Stomach smooth muscle (tissue), 2 donors: ENCODE measurements at regions not wholly inside any gene's neighbourhood (a gene's known extent, or its start where the extent isn't known, plus 50 kb on each side); places are given as distances from the start of the nearest gene placed in this dataset.
"Not testable (repeated sequence)": the region's sequence is repeated elsewhere in the genome, so short reads cannot be mapped to it uniquely, and the experiment has no call there.

Experiments
- H3K27ac ChIP-seq: one replicate; pipeline ENCODE4 v1.7.0; 2013; ENCODE audit warnings: mild to moderate bottlenecking, low read length, inconsistent platforms
- H3K27me3 ChIP-seq, 2 donors: one replicate each; pipeline ENCODE4 v1.7.0; 2013; ENCODE audit warnings: low read length in 2 of 2; ENCODE audit not compliant: insufficient read depth in 2 of 2, control insufficient read depth in 1 of 2
- H3K36me3 ChIP-seq, 2 donors: one replicate each; pipeline ENCODE4 v1.7.0; 2013; ENCODE audit warnings: low read length in 2 of 2; ENCODE audit not compliant: control insufficient read depth in 2 of 2, insufficient read depth in 2 of 2
- H3K4me1 ChIP-seq: one replicate; pipeline ENCODE4 v1.7.0; 2013; ENCODE audit warnings: low read length; ENCODE audit not compliant: control insufficient read depth, insufficient read depth
- H3K4me3 ChIP-seq, 2 donors: one replicate each; pipeline ENCODE4 v1.7.0; 2013; ENCODE audit warnings: low read length in 2 of 2
- H3K9ac ChIP-seq, 2 donors: one replicate each; pipeline ENCODE4 v1.7.0; 2013; ENCODE audit warnings: low read length in 2 of 2, mild to moderate bottlenecking in 1 of 2
- H3K9me3 ChIP-seq, 2 donors: one replicate each; pipeline ENCODE4 v1.7.0; 2013; ENCODE audit warnings: low read length in 2 of 2; ENCODE audit not compliant: control insufficient read depth in 2 of 2
- donor health status: healthy.
- donor health status: Pancreatic carcinoma.

GRCh38 chr20:52011093-52011492 lies 180.5 kb downstream of the ZFP64 start:
- Histone ChIP-seq H3K36me3 (no peaks in the 10 kb centered on the region), H3K9ac (no peak overlapping the region), H3K9me3 (peaks cover 4 to 13% of the 10 kb centered on the region in 2 donors), H3K4me3 (no peak overlapping the region), H3K27ac (no peak overlapping the region), H3K4me1 (no peaks in the 10 kb centered on the region), H3K27me3 (no peaks in the 10 kb centered on the region)

- Histone ChIP-seq H3K27ac (no peak overlapping the region), H3K27me3 (no peaks in the 10 kb centered on the region), H3K4me1 (no peaks in the 10 kb centered on the region), H3K9me3 (peaks cover 4 to 13% of the 10 kb centered on the region in 2 donors), H3K4me3 (no peak overlapping the region), H3K9ac (no peak overlapping the region), H3K36me3 (no peaks in the 10 kb centered on the region)
Observed at GRCh38 chr20:52010541-52010940, 181.0 kb downstream of the ZFP64 start.

- Histone ChIP-seq H3K36me3 (no peaks in the 10 kb centered on the region), H3K27ac (no peak overlapping the region), H3K27me3 (no peaks in the 10 kb centered on the region), H3K4me3 (no peak overlapping the region), H3K4me1 (no peaks in the 10 kb centered on the region), H3K9me3 (peaks cover 4 to 13% of the 10 kb centered on the region in 2 donors), H3K9ac (no peak overlapping the region)
Observed at GRCh38 chr20:52008874-52009273, 182.7 kb downstream of the ZFP64 start.

- Histone ChIP-seq H3K9ac (no peak overlapping the region), H3K4me1 (no peaks in the 10 kb centered on the region), H3K27ac (no peak overlapping the region), H3K4me3 (no peak overlapping the region), H3K36me3 (no peaks in the 10 kb centered on the region), H3K9me3 (no peaks in the 10 kb centered on the region), H3K27me3 (peaks cover 0 to 2% of the 10 kb centered on the region in 2 donors)
Observed at GRCh38 chr20:52004715-52005114, 186.9 kb downstream of the ZFP64 start.

- Histone ChIP-seq H3K9ac (no peak overlapping the region), H3K27me3 (peaks cover 0 to 2% of the 10 kb centered on the region in 2 donors), H3K27ac (no peak overlapping the region), H3K4me3 (no peak overlapping the region), H3K4me1 (no peaks in the 10 kb centered on the region), H3K36me3 (no peaks in the 10 kb centered on the region), H3K9me3 (no peaks in the 10 kb centered on the region)
Observed at GRCh38 chr20:52004018-52004417, 187.6 kb downstream of the ZFP64 start.

- no peaks in the 10 kb centered on the region for H3K4me1 ChIP-seq
- no peak overlapping the region for H3K4me3 ChIP-seq
- H3K27ac ChIP-seq = no peak overlapping the region
- H3K36me3 ChIP-seq = no peaks in the 10 kb centered on the region
- H3K27me3 ChIP-seq = peaks cover 0 to 2% of the 10 kb centered on the region in 2 donors
- H3K9me3 ChIP-seq = no peaks in the 10 kb centered on the region
- no peak overlapping the region for H3K9ac ChIP-seq
Observed at GRCh38 chr20:52003415-52003814, 188.2 kb downstream of the ZFP64 start.

- Histone ChIP-seq H3K4me1 (no peaks in the 10 kb centered on the region), H3K27ac (no peak overlapping the region), H3K36me3 (no peaks in the 10 kb centered on the region), H3K4me3 (no peak overlapping the region), H3K9me3 (no peaks in the 10 kb centered on the region), H3K27me3 (peaks cover 0 to 2% of the 10 kb centered on the region in 2 donors), H3K9ac (no peak overlapping the region)
Observed at GRCh38 chr20:52001999-52002666, 189.4 kb downstream of the ZFP64 start.

GRCh38 chr20:51997281-51997936 lies 194.2 kb downstream of the ZFP64 start:
- H3K9me3 ChIP-seq, H3K36me3 ChIP-seq, H3K4me1 ChIP-seq, H3K9ac ChIP-seq, H3K4me3 ChIP-seq, H3K27me3 ChIP-seq, H3K27ac ChIP-seq: not testable (repeated sequence)

- Histone ChIP-seq H3K4me3 (no peak overlapping the region), H3K36me3 (no peaks in the 10 kb centered on the region), H3K27me3 (no peaks in the 10 kb centered on the region), H3K27ac (no peak overlapping the region), H3K4me1 (no peaks in the 10 kb centered on the region), H3K9ac (no peak overlapping the region), H3K9me3 (no peaks in the 10 kb centered on the region)
Observed at GRCh38 chr20:51995551-51995951, 193.2 kb upstream of the SALL4 start.

- Histone ChIP-seq H3K9ac (no peak overlapping the region), H3K36me3 (no peaks in the 10 kb centered on the region), H3K9me3 (no peaks in the 10 kb centered on the region), H3K27ac (no peak overlapping the region), H3K27me3 (no peaks in the 10 kb centered on the region), H3K4me1 (no peaks in the 10 kb centered on the region), H3K4me3 (no peak overlapping the region)
Observed at GRCh38 chr20:51994751-51995417, 192.6 kb upstream of the SALL4 start.

- H3K36me3 ChIP-seq = no peaks in the 10 kb centered on the region
- H3K4me1 ChIP-seq = peaks cover 4% of the 10 kb centered on the region
Observed at GRCh38 chr20:51987812-51988211, 185.5 kb upstream of the SALL4 start.

More at GRCh38 chr20:51987812-51988211, 185.5 kb upstream of the SALL4 start:
- Histone ChIP-seq H3K4me3 (no peak overlapping the region), H3K9ac (no peak overlapping the region), H3K9me3 (no peaks in the 10 kb centered on the region), H3K27ac (no peak overlapping the region), H3K27me3 (no peaks in the 10 kb centered on the region)
